ENCODE measurements at regions not wholly inside any gene's neighbourhood (a gene's known extent, or its start where the extent isn't known, plus 50 kb on each side); places are given as distances from the start of the nearest gene placed in this dataset.

DNA sequence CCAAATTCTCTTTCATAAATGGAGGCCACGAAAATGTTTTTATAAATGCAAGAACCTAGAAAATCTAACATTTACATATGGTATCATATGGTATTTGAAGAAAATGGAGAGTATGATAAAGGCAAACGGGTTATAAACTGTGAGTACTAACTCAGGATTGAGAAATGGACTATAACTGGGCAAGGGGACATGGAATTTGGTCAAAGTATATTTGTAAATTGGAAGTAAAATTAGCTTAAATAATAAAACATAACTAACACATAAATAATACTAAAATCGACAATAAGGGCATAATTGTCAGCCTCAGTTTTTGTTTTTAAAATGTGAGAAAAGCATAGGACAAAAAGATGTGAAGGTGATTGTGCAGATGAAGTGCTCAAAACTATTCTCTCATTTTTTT is 1516.3 kb upstream of the MIR17HG start:
- TF ChIP-seq POLR2AphosphoS5 (IDR thresholded peaks at IDR 0.05; ENCODE audit: low read depth) (no peak), GABPA (IDR thresholded peaks at IDR 0.05; ENCODE audit: low read depth) (no peak), SPI1 (IDR thresholded peaks at IDR 0.05; ENCODE audit: borderline replicate concordance, low read depth) (no peak)
- TF ChIP-seq, protein P1, sequence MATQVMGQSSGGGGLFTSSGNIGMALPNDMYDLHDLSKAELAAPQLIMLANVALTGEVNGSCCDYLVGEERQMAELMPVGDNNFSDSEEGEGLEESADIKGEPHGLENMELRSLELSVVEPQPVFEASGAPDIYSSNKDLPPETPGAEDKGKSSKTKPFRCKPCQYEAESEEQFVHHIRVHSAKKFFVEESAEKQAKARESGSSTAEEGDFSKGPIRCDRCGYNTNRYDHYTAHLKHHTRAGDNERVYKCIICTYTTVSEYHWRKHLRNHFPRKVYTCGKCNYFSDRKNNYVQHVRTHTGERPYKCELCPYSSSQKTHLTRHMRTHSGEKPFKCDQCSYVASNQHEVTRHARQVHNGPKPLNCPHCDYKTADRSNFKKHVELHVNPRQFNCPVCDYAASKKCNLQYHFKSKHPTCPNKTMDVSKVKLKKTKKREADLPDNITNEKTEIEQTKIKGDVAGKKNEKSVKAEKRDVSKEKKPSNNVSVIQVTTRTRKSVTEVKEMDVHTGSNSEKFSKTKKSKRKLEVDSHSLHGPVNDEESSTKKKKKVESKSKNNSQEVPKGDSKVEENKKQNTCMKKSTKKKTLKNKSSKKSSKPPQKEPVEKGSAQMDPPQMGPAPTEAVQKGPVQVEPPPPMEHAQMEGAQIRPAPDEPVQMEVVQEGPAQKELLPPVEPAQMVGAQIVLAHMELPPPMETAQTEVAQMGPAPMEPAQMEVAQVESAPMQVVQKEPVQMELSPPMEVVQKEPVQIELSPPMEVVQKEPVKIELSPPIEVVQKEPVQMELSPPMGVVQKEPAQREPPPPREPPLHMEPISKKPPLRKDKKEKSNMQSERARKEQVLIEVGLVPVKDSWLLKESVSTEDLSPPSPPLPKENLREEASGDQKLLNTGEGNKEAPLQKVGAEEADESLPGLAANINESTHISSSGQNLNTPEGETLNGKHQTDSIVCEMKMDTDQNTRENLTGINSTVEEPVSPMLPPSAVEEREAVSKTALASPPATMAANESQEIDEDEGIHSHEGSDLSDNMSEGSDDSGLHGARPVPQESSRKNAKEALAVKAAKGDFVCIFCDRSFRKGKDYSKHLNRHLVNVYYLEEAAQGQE (IDR thresholded peaks at IDR 0.05; ENCODE audit: insufficient replicate concordance, low read depth): no peak
- TF ChIP-seq, protein P2, sequence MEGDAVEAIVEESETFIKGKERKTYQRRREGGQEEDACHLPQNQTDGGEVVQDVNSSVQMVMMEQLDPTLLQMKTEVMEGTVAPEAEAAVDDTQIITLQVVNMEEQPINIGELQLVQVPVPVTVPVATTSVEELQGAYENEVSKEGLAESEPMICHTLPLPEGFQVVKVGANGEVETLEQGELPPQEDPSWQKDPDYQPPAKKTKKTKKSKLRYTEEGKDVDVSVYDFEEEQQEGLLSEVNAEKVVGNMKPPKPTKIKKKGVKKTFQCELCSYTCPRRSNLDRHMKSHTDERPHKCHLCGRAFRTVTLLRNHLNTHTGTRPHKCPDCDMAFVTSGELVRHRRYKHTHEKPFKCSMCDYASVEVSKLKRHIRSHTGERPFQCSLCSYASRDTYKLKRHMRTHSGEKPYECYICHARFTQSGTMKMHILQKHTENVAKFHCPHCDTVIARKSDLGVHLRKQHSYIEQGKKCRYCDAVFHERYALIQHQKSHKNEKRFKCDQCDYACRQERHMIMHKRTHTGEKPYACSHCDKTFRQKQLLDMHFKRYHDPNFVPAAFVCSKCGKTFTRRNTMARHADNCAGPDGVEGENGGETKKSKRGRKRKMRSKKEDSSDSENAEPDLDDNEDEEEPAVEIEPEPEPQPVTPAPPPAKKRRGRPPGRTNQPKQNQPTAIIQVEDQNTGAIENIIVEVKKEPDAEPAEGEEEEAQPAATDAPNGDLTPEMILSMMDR (IDR thresholded peaks at IDR 0.05; ENCODE audit: insufficient read depth, low read length): no peak
- no peaks in the 10 kb centered on the region for H3K27me3 ChIP-seq (ENCODE audit: insufficient read depth, poor library complexity, severe bottlenecking)
- H3K4me3 ChIP-seq (replicated peaks; ENCODE audit: insufficient read depth, low read length): no peak overlapping the region
- DNase-seq (ENCODE audit: low read depth in 1 of 2, low spot score in 1 of 2): no peak
- no peak overlapping the region for H3K27ac ChIP-seq (replicated peaks)

DNA sequence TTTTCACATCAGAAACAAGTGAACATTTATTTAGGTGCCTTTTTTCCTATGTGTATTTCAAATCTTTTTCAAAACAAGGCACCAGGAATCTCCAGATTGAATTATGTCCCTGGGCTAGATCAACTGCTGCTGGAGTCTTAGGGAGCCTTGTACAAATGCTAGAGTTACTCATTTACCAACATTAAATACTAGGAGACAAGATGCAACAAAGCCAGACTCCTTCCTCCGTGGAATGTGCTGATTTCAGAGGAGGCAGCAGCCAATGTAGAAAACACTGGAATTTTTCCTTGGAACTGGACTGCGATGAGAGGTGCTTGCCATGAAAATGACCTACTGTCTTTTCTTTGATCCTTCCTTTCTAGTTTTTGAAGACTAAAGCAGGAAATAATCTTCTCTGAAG is 1514.7 kb upstream of the MIR17HG start:
- no peak for DNase-seq (ENCODE audit: low read depth in 1 of 2, low spot score in 1 of 2)
- TF ChIP-seq, protein P2 (IDR thresholded peaks at IDR 0.05; ENCODE audit: insufficient read depth, low read length): no peak
- TF ChIP-seq SPI1 (IDR thresholded peaks at IDR 0.05; ENCODE audit: borderline replicate concordance, low read depth) (no peak), POLR2AphosphoS5 (IDR thresholded peaks at IDR 0.05; ENCODE audit: low read depth) (no peak)
- H3K4me3 ChIP-seq (replicated peaks; ENCODE audit: insufficient read depth, low read length): no peak overlapping the region
- no peak overlapping the region for H3K27ac ChIP-seq (replicated peaks)
- no peaks in the 10 kb centered on the region for H3K27me3 ChIP-seq (ENCODE audit: insufficient read depth, poor library complexity, severe bottlenecking)

DNA sequence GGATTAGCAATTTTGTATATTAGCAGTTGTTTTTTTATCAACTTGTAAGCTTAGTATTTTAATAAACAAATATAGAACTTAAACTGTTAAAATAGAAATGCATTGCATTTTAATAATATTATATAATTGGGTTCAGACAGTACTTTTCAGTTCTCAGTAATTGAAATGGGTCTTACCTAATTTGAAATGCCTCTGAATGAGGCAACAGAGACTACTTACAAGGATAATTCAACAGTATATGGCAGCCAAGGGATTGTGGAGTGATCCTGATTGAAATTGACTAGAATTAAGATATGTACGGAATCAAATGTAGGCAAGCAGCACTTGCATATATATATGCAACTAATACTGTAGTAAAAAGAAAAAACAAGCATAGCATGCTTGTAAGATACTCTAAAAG is 1503.9 kb upstream of the MIR17HG start:
- Histone ChIP-seq H3K27ac (replicated peaks) (no peak overlapping the region), H3K27me3 (ENCODE audit: insufficient read depth, poor library complexity, severe bottlenecking) (no peaks in the 10 kb centered on the region), H3K4me3 (replicated peaks; ENCODE audit: insufficient read depth, low read length) (no peak overlapping the region)
- no peak for DNase-seq (ENCODE audit: low read depth in 1 of 2, low spot score in 1 of 2)
- TF ChIP-seq, protein P1 (IDR thresholded peaks at IDR 0.05; ENCODE audit: insufficient replicate concordance, low read depth): no peak
- TF ChIP-seq, protein P2 (IDR thresholded peaks at IDR 0.05; ENCODE audit: insufficient read depth, low read length): no peak
- TF ChIP-seq POLR2AphosphoS5 (IDR thresholded peaks at IDR 0.05; ENCODE audit: low read depth): no peak
- no peak for TF ChIP-seq SPI1 (IDR thresholded peaks at IDR 0.05; ENCODE audit: borderline replicate concordance, low read depth)
- no peak for TF ChIP-seq GABPA (IDR thresholded peaks at IDR 0.05; ENCODE audit: low read depth)

DNA sequence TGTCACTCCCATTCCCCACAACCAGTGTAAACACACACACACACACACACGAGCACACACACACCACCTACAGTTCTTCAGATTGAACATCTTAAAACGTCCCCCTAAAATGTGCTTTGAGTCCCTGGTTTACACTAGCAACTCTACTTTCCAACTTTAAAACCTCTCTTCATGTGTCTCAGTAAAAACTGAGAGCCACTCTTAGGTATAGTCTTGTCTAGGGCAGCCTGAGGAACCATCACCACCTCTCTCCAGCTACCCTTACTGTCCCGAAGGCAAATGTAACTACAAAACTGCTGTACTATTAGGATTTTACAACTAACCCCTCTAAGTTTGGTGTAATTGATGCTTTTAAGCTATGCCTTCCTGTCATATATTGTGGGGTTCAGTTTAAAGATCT is 1501.6 kb upstream of the MIR17HG start:
- no peaks in the 10 kb centered on the region for H3K27me3 ChIP-seq (ENCODE audit: insufficient read depth, poor library complexity, severe bottlenecking)
- no peak for DNase-seq (ENCODE audit: low read depth in 1 of 2, low spot score in 1 of 2)
- TF ChIP-seq SPI1 (IDR thresholded peaks at IDR 0.05; ENCODE audit: borderline replicate concordance, low read depth) (no peak), GABPA (IDR thresholded peaks at IDR 0.05; ENCODE audit: low read depth) (no peak), POLR2AphosphoS5 (IDR thresholded peaks at IDR 0.05; ENCODE audit: low read depth) (no peak)
- TF ChIP-seq, protein P1 (IDR thresholded peaks at IDR 0.05; ENCODE audit: insufficient replicate concordance, low read depth): no peak
- TF ChIP-seq, protein P2 (IDR thresholded peaks at IDR 0.05; ENCODE audit: insufficient read depth, low read length): no peak
- H3K27ac ChIP-seq (replicated peaks): no peak overlapping the region
- no peak overlapping the region for H3K4me3 ChIP-seq (replicated peaks; ENCODE audit: insufficient read depth, low read length)
